ENCODE measurements at regions not wholly inside any gene's neighbourhood (a gene's known extent, or its start where the extent isn't known, plus 50 kb on each side); places are given as distances from the start of the nearest gene placed in this dataset.

- TF ChIP-seq CTCF (IDR thresholded peaks at IDR 0.05; ENCODE audit: borderline replicate concordance, control extremely low read depth, extremely low read depth, insufficient read depth, missing control alignments): no peak
- in situ Hi-C loops (cut with MboI; ENCODE audit: low sequenced_read_pairs, unreplicated experiment): no loop called here
- DNase-seq (ENCODE audit: low spot score): no peak
These were observed 142.0 kb upstream of the SOX4 start for GRCh38 chr6:21451546-21452013.

GRCh38 chr6:21454262-21454661 is 139.3 kb upstream of the SOX4 start:
- in situ Hi-C loops (cut with MboI; ENCODE audit: low sequenced_read_pairs, unreplicated experiment): no loop called here
- no peak for TF ChIP-seq CTCF (IDR thresholded peaks at IDR 0.05; ENCODE audit: borderline replicate concordance, control extremely low read depth, extremely low read depth, insufficient read depth, missing control alignments)
- DNase-seq (ENCODE audit: low spot score): no peak

GRCh38 chr6:21455071-21455470 is 138.5 kb upstream of the SOX4 start:
- no peak for DNase-seq (ENCODE audit: low spot score)
- in situ Hi-C loops (cut with MboI; ENCODE audit: low sequenced_read_pairs, unreplicated experiment): no loop called here
- TF ChIP-seq CTCF (IDR thresholded peaks at IDR 0.05; ENCODE audit: borderline replicate concordance, control extremely low read depth, extremely low read depth, insufficient read depth, missing control alignments): no peak

GRCh38 chr6:21457647-21458046 is 135.9 kb upstream of the SOX4 start:
- no peak for DNase-seq (ENCODE audit: low spot score)
- no peak for TF ChIP-seq CTCF (IDR thresholded peaks at IDR 0.05; ENCODE audit: borderline replicate concordance, control extremely low read depth, extremely low read depth, insufficient read depth, missing control alignments)
- in situ Hi-C loops (cut with MboI; ENCODE audit: low sequenced_read_pairs, unreplicated experiment): no loop called here

- in situ Hi-C loops (cut with MboI; ENCODE audit: low sequenced_read_pairs, unreplicated experiment): no loop called here
- no peak for TF ChIP-seq CTCF (IDR thresholded peaks at IDR 0.05; ENCODE audit: borderline replicate concordance, control extremely low read depth, extremely low read depth, insufficient read depth, missing control alignments)
- DNase-seq (ENCODE audit: low spot score): no peak
These were observed 133.9 kb upstream of the SOX4 start for GRCh38 chr6:21459641-21460040.

GRCh38 chr6:21461844-21462518 is 131.6 kb upstream of the SOX4 start:
- DNase-seq (ENCODE audit: low spot score): no peak
- no peak for TF ChIP-seq CTCF (IDR thresholded peaks at IDR 0.05; ENCODE audit: borderline replicate concordance, control extremely low read depth, extremely low read depth, insufficient read depth, missing control alignments)
- in situ Hi-C loops (cut with MboI; ENCODE audit: low sequenced_read_pairs, unreplicated experiment): no loop called here
